Endometrium (tissue), 2 donors: ENCODE measurements at regions not wholly inside any gene's neighbourhood (a gene's known extent, or its start where the extent isn't known, plus 50 kb on each side); places are given as distances from the start of the nearest gene placed in this dataset.

Source experiments
- FAIRE-seq: peaks from 2 replicates; lab custom pipeline; 2012; peaks lifted over from hg19 to GRCh38; lab: Jason Lieb, UNC
- donor health status: control.
- donor health status: control.

GRCh38 chr11:69999721-70000120, 78.4 kb upstream of the ANO1 start:
- FAIRE-seq, result no peak

GRCh38 chr11:70000228-70000627, 77.9 kb upstream of the ANO1 start:
- FAIRE-seq, result no peak

GRCh38 chr11:70001246-70001645, 76.9 kb upstream of the ANO1 start:
- FAIRE-seq, result no peak

GRCh38 chr11:70002433-70002832, 75.7 kb upstream of the ANO1 start:
- FAIRE-seq, result no peak

- FAIRE-seq, result no peak
Observed at GRCh38 chr11:70005107-70005818, 72.9 kb upstream of the ANO1 start.

GRCh38 chr11:70007796-70008195, 70.3 kb upstream of the ANO1 start:
- no peak for FAIRE-seq

- FAIRE-seq, result no peak
Observed at GRCh38 chr11:70010774-70011173, 67.3 kb upstream of the ANO1 start.

- no peak for FAIRE-seq
Observed at GRCh38 chr11:70012134-70012733, 65.9 kb upstream of the ANO1 start.

GRCh38 chr11:70014291-70014690, 63.8 kb upstream of the ANO1 start:
- FAIRE-seq, result no peak

- no peak for FAIRE-seq
Observed at GRCh38 chr11:70016666-70017367, 61.3 kb upstream of the ANO1 start.

- no peak for FAIRE-seq
Observed at GRCh38 chr11:70018816-70019215, 59.3 kb upstream of the ANO1 start.

GRCh38 chr11:70019576-70020011, 58.5 kb upstream of the ANO1 start:
- no peak for FAIRE-seq

GRCh38 chr11:70020336-70021214, 57.5 kb upstream of the ANO1 start:
- no peak for FAIRE-seq

GRCh38 chr11:70021586-70021985, 56.5 kb upstream of the ANO1 start:
- no peak for FAIRE-seq

- no peak for FAIRE-seq
Observed at GRCh38 chr11:70024036-70024772, 53.9 kb upstream of the ANO1 start.

- FAIRE-seq, result no peak
Observed at GRCh38 chr11:70024773-70025045, 53.4 kb upstream of the ANO1 start.

GRCh38 chr11:70025308-70025707, 52.8 kb upstream of the ANO1 start:
- no peak for FAIRE-seq

GRCh38 chr11:70026012-70026411, 52.1 kb upstream of the ANO1 start:
- no peak for FAIRE-seq

GRCh38 chr11:70026726-70027125, 51.4 kb upstream of the ANO1 start:
- FAIRE-seq, result no peak

GRCh38 chr11:70027451-70027850, 50.7 kb upstream of the ANO1 start:
- no peak for FAIRE-seq

- no peak for FAIRE-seq
Observed at GRCh38 chr11:70028147-70028855, 49.8 kb upstream of the ANO1 start.
